GM19240 (cell line): ENCODE measurements at regions not wholly inside any gene's neighbourhood (a gene's known extent, or its start where the extent isn't known, plus 50 kb on each side); places are given as distances from the start of the nearest gene placed in this dataset.

Experiments used
- DNase-seq: peaks from one replicate; pipeline ENCODE4 v3.0.0; 2011; ENCODE audit warnings: low spot score; ENCODE audit not compliant: insufficient read length

GRCh38 chr10:4129866-4130477, 345.0 kb upstream of the KLF6 start:
- no peak for DNase-seq

DNA sequence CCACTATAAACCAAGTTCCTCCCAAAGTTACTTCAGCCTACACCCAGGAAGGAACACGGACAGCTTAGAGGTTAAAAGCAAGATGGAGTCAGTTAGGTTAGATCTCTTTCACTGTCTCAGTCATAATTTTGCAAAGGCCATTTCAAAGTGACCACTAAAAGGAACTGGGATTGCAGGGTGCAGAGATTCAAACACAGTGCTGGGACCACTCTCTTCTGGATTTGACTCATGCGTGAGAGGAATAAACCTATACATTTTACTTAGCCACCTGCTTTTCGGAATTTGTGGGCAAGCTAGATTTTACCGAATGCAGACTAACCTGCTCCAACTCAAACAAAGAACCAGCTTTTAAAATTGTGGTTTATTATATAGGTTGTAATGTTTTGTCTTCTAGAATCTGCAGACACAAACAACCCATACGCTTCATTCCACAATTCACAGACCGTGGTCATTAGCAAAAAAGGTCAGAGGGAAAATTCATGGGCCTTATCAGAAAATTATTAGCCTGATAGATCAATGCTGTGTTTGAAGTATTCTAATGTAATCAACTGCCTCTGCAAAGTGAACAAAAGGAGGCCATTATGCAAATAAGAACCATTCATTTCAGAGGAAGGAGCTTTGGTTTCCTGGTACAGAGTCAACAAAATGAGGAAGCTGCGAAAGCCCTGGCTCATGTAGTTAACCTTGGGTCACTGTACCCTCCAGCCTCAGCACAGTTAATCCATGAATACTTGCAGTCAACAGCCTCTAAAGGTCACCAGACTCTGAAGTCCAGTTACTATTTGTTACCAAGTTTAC, 342.7 kb upstream of the KLF6 start:
- no peak for DNase-seq

- no peak for DNase-seq
Observed at GRCh38 chr10:4125776-4126175, 340.8 kb upstream of the KLF6 start.

DNA sequence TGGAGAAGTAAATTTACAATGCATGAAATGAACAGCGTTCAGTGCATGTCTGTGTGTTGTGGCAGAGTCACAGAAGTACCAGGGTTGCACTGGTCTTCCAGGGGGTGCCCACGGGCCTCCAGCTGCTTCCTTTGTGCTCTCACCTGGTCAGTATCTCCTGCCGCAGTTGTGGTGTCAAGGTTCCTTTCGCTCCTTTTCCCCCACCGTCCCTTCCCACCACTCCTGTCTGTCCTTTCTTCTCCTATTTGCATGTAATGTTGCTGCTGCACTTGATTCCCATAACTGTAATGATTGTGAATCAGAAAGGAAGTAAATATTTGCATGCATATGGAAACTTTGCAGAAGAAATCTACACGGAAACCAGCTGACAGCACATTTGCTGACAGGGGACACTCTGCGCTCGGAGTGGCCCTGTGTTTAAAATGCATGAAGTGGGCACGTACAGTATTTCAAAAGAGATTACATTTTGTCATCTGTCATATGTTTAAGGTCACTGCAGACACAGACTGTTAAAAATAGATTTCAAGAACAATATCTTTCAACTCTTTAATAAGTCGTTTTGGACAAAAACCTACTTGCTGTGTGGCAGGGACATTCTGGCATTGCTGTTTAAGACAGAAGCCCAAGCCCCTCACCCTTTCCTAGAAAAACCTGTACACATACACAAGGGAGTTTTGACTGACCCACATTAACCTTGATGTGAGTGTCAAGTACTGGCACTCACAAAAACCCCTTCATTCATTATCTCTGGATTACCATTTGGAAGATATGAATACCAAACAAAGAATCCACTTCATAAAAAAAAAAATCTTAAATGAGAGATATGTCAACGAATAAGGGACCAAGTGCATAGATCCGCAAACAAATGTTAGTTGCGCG, 336.7 kb upstream of the KLF6 start:
- DNase-seq = no peak

DNA sequence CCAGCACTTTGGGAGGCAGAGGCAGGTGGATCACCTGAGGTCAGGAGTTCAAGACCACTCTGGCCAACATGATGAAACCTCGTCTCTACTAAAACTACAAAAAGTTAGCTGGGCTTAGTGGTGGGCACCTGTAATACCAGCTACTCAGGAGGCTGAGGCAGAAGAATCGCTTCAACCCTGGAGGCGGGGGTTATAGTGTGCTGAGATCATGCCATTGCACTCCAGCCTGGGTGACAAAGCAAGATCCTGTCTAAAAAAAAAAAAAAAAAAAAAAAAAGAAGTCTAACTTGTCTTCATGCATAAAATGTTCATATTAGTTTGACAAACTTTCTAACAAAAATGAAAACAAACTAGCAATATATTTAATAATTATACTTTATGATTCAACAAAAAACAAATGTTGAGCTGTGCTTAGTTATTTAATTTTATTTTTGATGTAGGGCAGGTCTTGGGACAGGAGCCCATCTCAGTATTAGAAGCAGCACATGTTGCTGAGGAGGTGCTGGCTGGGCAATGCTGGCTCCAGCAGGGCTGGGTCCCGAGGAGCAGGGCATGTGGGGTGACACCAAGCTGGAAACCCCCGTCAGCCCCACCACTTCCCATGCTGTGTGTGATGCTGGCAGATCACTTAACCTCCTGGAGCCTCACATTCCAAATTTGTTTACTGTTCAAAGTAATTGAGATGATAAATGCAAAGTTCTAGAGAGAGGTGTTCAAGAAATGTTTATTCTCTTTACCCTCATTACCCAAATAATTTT, 335.3 kb upstream of the KLF6 start:
- no peak for DNase-seq

GRCh38 chr10:4119107-4119506, 334.1 kb upstream of the KLF6 start:
- DNase-seq = no peak

DNA sequence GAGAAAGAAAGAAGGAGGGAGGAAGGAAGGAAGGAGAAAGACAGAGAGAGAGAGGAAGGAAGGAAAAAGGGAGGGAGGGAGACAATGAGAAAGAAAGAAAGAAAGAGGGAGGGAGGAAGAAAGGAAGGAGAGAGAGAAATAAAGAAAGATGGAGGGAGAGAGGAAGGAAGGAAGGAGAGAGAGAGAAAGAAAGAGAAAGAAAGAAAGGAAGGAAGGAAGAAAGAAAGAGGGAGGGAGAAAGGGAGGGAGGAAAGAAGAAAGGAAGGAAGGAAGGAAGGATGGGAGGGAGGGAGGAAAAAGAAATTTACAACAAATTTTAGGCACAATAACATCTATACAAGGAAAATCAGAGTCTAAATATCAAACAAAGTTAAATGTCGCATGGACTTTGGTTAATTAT, 332.6 kb upstream of the KLF6 start:
- DNase-seq = no peak

DNA sequence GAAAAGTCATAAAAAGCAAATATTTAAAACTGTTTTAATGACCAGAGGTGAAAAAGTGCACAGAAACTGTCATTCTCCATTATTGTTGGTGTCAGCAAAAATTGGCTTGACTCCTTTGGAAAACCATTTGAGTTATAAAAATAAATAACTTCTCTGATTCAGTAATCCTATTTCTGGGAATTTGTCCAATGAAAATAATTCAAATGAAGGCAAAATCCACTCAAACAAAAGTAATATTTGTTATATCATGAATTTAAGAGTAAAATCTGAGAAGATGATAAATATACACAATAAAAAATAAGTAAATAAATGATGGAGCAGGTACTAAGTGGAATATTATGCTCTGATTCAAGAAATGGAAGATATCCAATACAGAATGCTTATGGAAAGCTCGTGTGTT, 326.6 kb upstream of the KLF6 start:
- DNase-seq = no peak

DNA sequence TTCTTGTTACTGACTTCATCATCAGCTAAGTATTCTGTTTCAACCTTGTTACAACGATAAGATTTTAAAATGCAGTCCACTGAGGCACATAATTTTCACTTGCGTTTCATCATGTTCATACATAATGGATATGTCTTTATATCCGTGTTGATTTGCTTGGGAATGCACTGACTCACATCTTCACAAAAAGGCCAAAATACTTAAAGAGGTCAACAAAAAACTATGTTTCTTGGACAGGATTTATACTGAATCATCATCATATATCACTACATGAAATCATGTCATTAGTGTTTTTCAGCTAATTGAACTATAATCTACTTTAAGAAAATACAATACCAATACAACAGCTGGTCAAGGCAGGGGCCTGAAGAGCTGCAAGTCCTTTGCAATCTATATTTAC, 324.5 kb upstream of the KLF6 start:
- no peak for DNase-seq

- DNase-seq = no peak
Observed at GRCh38 chr10:4108693-4109092, 323.7 kb upstream of the KLF6 start.

- DNase-seq = no peak
Observed at GRCh38 chr10:4107285-4107851, 322.4 kb upstream of the KLF6 start.

DNA sequence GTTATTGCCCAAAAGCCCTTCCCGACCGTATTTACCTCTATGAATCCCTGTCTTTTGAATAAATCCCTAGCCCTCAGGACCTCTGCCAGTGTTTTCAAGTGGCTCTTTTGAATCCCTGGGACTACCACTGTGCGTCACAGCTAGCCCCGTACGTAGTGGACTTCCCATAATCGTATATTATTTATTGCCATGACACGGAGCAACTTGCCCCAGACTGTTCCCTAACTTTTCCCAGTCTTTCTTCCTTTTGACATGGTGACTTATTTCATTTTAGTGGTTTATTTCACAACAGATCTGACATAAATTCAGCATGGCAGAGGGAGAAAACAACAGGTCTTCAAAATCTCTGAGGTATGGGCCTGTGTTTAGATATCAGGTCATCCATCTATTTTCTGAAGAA, 318.6 kb upstream of the KLF6 start:
- DNase-seq = no peak

- no peak for DNase-seq
Observed at GRCh38 chr10:4102802-4103344, 317.9 kb upstream of the KLF6 start.

- no peak for DNase-seq
Observed at GRCh38 chr10:4101918-4102654, 317.1 kb upstream of the KLF6 start.

- DNase-seq = no peak
Observed at GRCh38 chr10:4100380-4100779, 315.4 kb upstream of the KLF6 start.

- DNase-seq = no peak
Observed at GRCh38 chr10:4099202-4099601, 314.2 kb upstream of the KLF6 start.

DNA sequence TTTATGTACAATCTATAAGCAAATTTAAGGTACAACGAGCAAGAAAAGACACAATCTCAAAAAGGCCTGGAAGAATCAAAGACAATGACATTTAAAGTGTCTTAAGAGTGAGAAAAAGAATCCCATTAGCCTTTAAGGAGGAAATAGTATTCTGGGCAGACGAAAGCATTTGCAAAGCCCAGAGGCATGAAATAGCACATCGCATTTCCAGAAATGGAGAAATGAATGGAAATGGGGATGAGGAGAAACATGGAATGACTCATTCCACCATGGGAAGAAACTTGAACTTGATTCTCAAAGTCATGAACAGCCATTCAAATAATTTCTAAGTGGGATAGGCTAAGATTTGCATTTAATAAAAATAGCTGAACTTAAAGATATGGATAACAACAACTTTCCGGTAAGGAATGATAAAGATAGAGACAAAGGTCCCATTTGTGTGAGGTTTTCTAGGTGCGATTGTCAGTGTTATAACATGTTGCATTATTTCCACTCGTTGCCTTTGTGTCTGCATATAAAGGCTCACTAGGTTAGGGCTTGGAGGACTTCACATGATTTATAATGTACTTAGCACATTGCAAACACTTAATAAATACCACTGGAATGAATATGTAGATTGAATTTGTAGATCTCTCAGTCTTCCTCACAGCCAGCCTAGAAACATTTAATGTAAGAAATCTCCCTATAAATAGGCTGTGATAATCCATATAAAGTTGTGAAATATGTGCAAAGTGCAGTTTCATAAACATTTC, 310.3 kb upstream of the KLF6 start:
- DNase-seq = no peak

- DNase-seq = no peak
Observed at GRCh38 chr10:4094751-4095150, 309.7 kb upstream of the KLF6 start.

DNA sequence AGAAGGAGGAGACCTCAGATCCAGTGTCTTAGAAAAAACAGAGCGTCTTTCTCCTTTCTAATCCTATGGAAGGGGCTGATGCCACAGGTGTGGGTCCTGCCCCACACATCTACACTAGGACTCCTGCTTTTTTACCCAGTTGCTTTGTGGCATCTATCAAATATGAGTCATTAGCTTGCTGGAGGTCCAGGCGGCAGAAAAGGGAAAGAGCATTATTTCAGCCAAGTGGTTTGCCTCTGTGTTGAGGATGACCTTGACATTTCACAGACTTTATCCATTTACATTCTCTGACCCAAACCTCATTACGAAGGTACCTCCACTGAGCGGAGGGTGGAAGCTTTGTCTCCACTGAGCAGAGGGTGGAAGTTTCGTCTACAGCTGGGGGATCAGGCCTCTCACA, 308.4 kb upstream of the KLF6 start:
- no peak for DNase-seq
